ENCODE measurements at regions not wholly inside any gene's neighbourhood (a gene's known extent, or its start where the extent isn't known, plus 50 kb on each side); places are given as distances from the start of the nearest gene placed in this dataset.

- no peak for TF ChIP-seq CTCF (IDR thresholded peaks at IDR 0.05)
- no peak for TF ChIP-seq EP300 (IDR thresholded peaks at IDR 0.05)
Measured at GRCh38 chr3:13237776-13238490, 164.7 kb upstream of the IQSEC1 start.

Measured in gastroesophageal sphincter (tissue), 3 donors.